K562 (cell line): ENCODE measurements at regions not wholly inside any gene's neighbourhood (a gene's known extent, or its start where the extent isn't known, plus 50 kb on each side); places are given as distances from the start of the nearest gene placed in this dataset.
"Not testable (repeated sequence)": the region's sequence is repeated elsewhere in the genome, so short reads cannot be mapped to it uniquely, and the experiment has no call there.

Experiments used
- ATAC-seq: fragments of 200-7000 bp; cut with Tn5 transposase; 3 replicates; pipeline ENCODE4 v1.9.1; 2020; ENCODE audit warnings: moderate library complexity
- BruUV-seq: library from RNA; stranded (reverse); fragments of 400-500 nt; replicated peaks from 2 replicates; lab custom pipeline; 2021; lab: Mats Ljungman, UMichigan
- CTCF ChIA-PET: fragments of 300-600 bp; formaldehyde crosslinking; extraction: SDS; loops from one replicate; lab custom pipeline; 2021; ENCODE audit warnings: low intra/inter-chr PET ratio; lab: Yijun Ruan, JAX
- POLR2A ChIA-PET: fragments of 300-600, 350-650 bp; sonication (Branson Sonifier 250); formaldehyde crosslinking; extraction: SDS; loops from one replicate; lab custom pipeline; 2021; ENCODE audit warnings: antibody characterized with exemption, inconsistent platforms; lab: Yijun Ruan, JAX
- DNase-seq, 4 experiments: peaks; one replicate each; pipeline versions ENCODE4 v3.0.0 to v3.0.0-alpha.2; 2011 to 2018; ENCODE audit warnings: low spot score in 3 of 4, mixed read lengths in 3 of 4; ENCODE audit errors: extremely low read depth in 1 of 4
- FAIRE-seq: peaks from 2 replicates; lab custom pipeline; 2011; peaks lifted over from hg19 to GRCh38; lab: Jason Lieb, UNC
- H2AFZ ChIP-seq: 2 replicates; pipeline ENCODE4 v1.6.0; 2011; ENCODE audit warnings: low read depth, low read length, control low read depth, inconsistent platforms
- H3K27ac ChIP-seq: fragments of 200-600 bp; 3 replicates; pipeline ENCODE4 v1.8.0; 2011; ENCODE audit warnings: low read depth, mild to moderate bottlenecking, control low read depth, inconsistent platforms, low read length, moderate library complexity, mixed read lengths; ENCODE audit errors: extremely low read depth
- H3K27me3 ChIP-seq, 2 experiments: fragments of 300-600 bp in 1 of 2; 2 replicates in 1 of 2; 3 replicates in 1 of 2; pipeline versions ENCODE4 v1.6.0 to v1.8.0; 2011; ENCODE audit warnings: inconsistent platforms in 2 of 2, low read length in 2 of 2, mild to moderate bottlenecking in 1 of 2, mixed read lengths in 1 of 2, moderate library complexity in 1 of 2; ENCODE audit not compliant: control insufficient read depth in 2 of 2, insufficient read depth in 2 of 2
- H3K36me3 ChIP-seq: fragments of 300-600 bp; 3 replicates; pipeline ENCODE4 v1.8.0; 2011; ENCODE audit warnings: mild to moderate bottlenecking, low read length, inconsistent platforms; ENCODE audit not compliant: control insufficient read depth, insufficient read depth
- H3K4me1 ChIP-seq, 2 experiments: fragments of 200-600 bp in 1 of 2; replicated peaks in 1 of 2; 2 replicates in 1 of 2; 3 replicates in 1 of 2; pipeline versions ENCODE4 v1.5.1 to v1.8.0; 2011; ENCODE audit warnings: inconsistent platforms in 2 of 2, low read length in 2 of 2, mild to moderate bottlenecking in 1 of 2, mixed read lengths in 1 of 2, moderate library complexity in 1 of 2; ENCODE audit not compliant: control insufficient read depth in 2 of 2, insufficient read depth in 2 of 2
- H3K4me2 ChIP-seq: 2 replicates; pipeline ENCODE4 v1.6.1; 2011; ENCODE audit warnings: low read length, control low read depth, inconsistent platforms, mixed read lengths; ENCODE audit not compliant: insufficient read depth
- H3K4me3 ChIP-seq: fragments of 200-600 bp; sonication (generic), shearing (Covaris generic); 2 replicates; pipeline ENCODE4 v1.5.1; 2016; ENCODE audit warnings: control low read depth, inconsistent platforms
- H3K79me2 ChIP-seq: fragments of 200-600 bp; 3 replicates; pipeline ENCODE4 v1.8.0; 2011; ENCODE audit warnings: low read length, inconsistent platforms; ENCODE audit not compliant: control insufficient read depth, insufficient read depth
- H3K9ac ChIP-seq, 2 experiments: 2 replicates each; pipeline versions ENCODE4 v1.6.0 to v1.6.1; 2011; ENCODE audit warnings: low read depth in 2 of 2, low read length in 2 of 2, control low read depth in 1 of 2, inconsistent platforms in 1 of 2, mild to moderate bottlenecking in 1 of 2, mixed read lengths in 1 of 2; ENCODE audit not compliant: insufficient read depth in 1 of 2
- H3K9me1 ChIP-seq: one replicate; pipeline ENCODE4 v1.6.0; 2011; ENCODE audit warnings: inconsistent platforms, mild to moderate bottlenecking, low read length, moderate library complexity; ENCODE audit not compliant: control insufficient read depth, insufficient read depth
- H3K9me3 ChIP-seq: replicated peaks from 2 replicates; pipeline ENCODE4 v1.5.1; 2011; ENCODE audit warnings: low read depth, low read length, inconsistent platforms; ENCODE audit not compliant: control insufficient read depth, insufficient read depth
- H4K20me1 ChIP-seq: replicated peaks from 2 replicates; pipeline ENCODE4 v1.6.1; 2011; ENCODE audit warnings: low read length, inconsistent platforms, mixed read lengths; ENCODE audit not compliant: control insufficient read depth, insufficient read depth
- ARID1B ChIP-seq: fragments of 450-650 bp; IDR thresholded peaks from 2 replicates; pipeline ENCODE4 v1.6.1; 2016; ENCODE audit warnings: antibody characterized with exemption, mild to moderate bottlenecking, inconsistent platforms
- C11orf30 ChIP-seq: fragments of 450-650 bp; IDR thresholded peaks from 2 replicates; pipeline ENCODE4 v1.6.1; 2016; ENCODE audit warnings: low read depth, mild to moderate bottlenecking
- ELF4 ChIP-seq: fragments of 450-650 bp; formaldehyde crosslinking; IDR thresholded peaks from 2 replicates; pipeline ENCODE4 v1.4.0; 2022; ENCODE audit warnings: missing genetic modification characterization
- FOXA3 ChIP-seq, 2 experiments: fragments of 450-650 bp in 1 of 2; sonication (generic) in 1 of 2; formaldehyde crosslinking; IDR thresholded peaks in 1 of 2; conservative IDR thresholded peaks in 1 of 2; 2 replicates each; pipeline versions ENCODE4 v1.4.0 to v1.8.0; 2020 to 2022; ENCODE audit warnings: mild to moderate bottlenecking in 2 of 2, missing genetic modification reagents in 1 of 2
- FOXK2 ChIP-seq, 2 experiments: fragments of 450-650 bp; IDR thresholded peaks in 1 of 2; conservative IDR thresholded peaks in 1 of 2; 2 replicates each; pipeline ENCODE4 v1.6.1; 2016; ENCODE audit warnings: low read depth in 2 of 2, mild to moderate bottlenecking in 1 of 2
- MAFG ChIP-seq: fragments of 450-650 bp; conservative IDR thresholded peaks from 2 replicates; pipeline ENCODE4 v1.6.1; 2016; ENCODE audit warnings: missing genetic modification characterization, missing compliant biosample characterization
- MEIS2 ChIP-seq: fragments of 450-650 bp; IDR thresholded peaks from 2 replicates; pipeline ENCODE4 v1.6.1; 2014; ENCODE audit warnings: mild to moderate bottlenecking; ENCODE audit not compliant: partially characterized antibody
- NFE2L1 ChIP-seq: fragments of 450-650 bp; IDR thresholded peaks from 2 replicates; pipeline ENCODE4 v1.6.1; 2016; ENCODE audit warnings: missing genetic modification characterization, low read depth, mild to moderate bottlenecking, missing compliant biosample characterization, moderate library complexity, borderline replicate concordance
- PBX2 ChIP-seq, 2 experiments: IDR thresholded peaks in 1 of 2; conservative IDR thresholded peaks in 1 of 2; 2 replicates each; pipeline ENCODE4 v1.6.1; 2016; ENCODE audit warnings: low read depth in 2 of 2, mild to moderate bottlenecking in 1 of 2, missing compliant biosample characterization in 1 of 2, missing genetic modification characterization in 1 of 2, moderate library complexity in 1 of 2
- PKNOX1 ChIP-seq: fragments of 450-650 bp; IDR thresholded peaks from 2 replicates; pipeline ENCODE4 v1.6.1; 2016
- SMARCA4 ChIP-seq: fragments of 450-650 bp; IDR thresholded peaks from 2 replicates; pipeline ENCODE4 v1.6.1; 2016
- ZNF316 ChIP-seq: fragments of 450-650 bp; IDR thresholded peaks from 2 replicates; pipeline ENCODE4 v1.6.1; 2016
- WGBS: fragments of 100-300 bp; shearing (Covaris generic); methylation state at CpG from one replicate; pipeline ENCODE4 v1.1.6; 2016; ENCODE audit warnings: low coverage, mixed read lengths; ENCODE audit not compliant: insufficient coverage; ENCODE audit errors: missing lambda C conversion rate; 5-methylcytosine and 5-hydroxymethylcytosine counted together
- in situ Hi-C: fragments of 300-500 bp; cut with MboI; formaldehyde crosslinking; loops from 4 replicates; pipeline ENCODE4 v1.15.0; 2018; ENCODE audit warnings: inconsistent platforms, mixed read lengths
- intact Hi-C: fragments of 100-400 bp; cut with micrococcal nuclease; formaldehyde crosslinking; loops from 2 replicates; pipeline ENCODE4 v1.14.2; 2022

GRCh38 chr1:221973787-221974186 lies 231.9 kb upstream of the DUSP10 start:
- H2AFZ ChIP-seq; in situ Hi-C loops; H3K27me3 ChIP-seq; CTCF ChIA-PET; H3K9ac ChIP-seq; ATAC-seq; H3K9me3 ChIP-seq; intact Hi-C loops; H3K4me2 ChIP-seq; H3K4me1 ChIP-seq; H4K20me1 ChIP-seq; FAIRE-seq; H3K4me3 ChIP-seq; H3K9me1 ChIP-seq; DNase-seq; H3K79me2 ChIP-seq; H3K27ac ChIP-seq; BruUV-seq; H3K36me3 ChIP-seq; TF ChIP-seq PBX2 (CRISPR knock-in tag; IDR thresholded peaks at IDR 0.05; ENCODE audit: low read depth): not testable (repeated sequence)
- POLR2A ChIA-PET: interaction anchor here (0.7 kb wide), 1 partner anchor 10 kb away, joined by 3 read pairs; no protein-coding TSS in a partner anchor
- 0% methylated on average over 2 of the region's 3 CpGs for WGBS
- peak; percentile 87 for TF ChIP-seq MAFG (tag)
- peak; percentile 52; the same call in 1 of the 2 replicates for TF ChIP-seq NFE2L1
- peak; percentile 65 for TF ChIP-seq C11orf30
- peak; percentile 89 for TF ChIP-seq ZNF316
- TF ChIP-seq SMARCA4: 0 out of 2 replicates have a peak, but pooled peaks have one; percentile 35
- TF ChIP-seq ELF4 (CRISPR knock-in tag): 0 out of 2 replicates have a peak, but pooled peaks have one; percentile 33
- TF ChIP-seq MEIS2: peak; percentile 36
- peak; percentile 67 to 80; a peak in 3 of 4 replicates for TF ChIP-seq FOXK2 (conservative IDR thresholded peaks at IDR 0.05 in 1 of 2, IDR thresholded peaks at IDR 0.05 in 1 of 2; ENCODE audit: low read depth in 2 of 2)
- TF ChIP-seq ARID1B: peak; percentile 55
- peak in 1 of 2 experiments; percentile 63; a peak in 2 of 4 replicates for TF ChIP-seq FOXA3 (CRISPR knock-in tag; conservative IDR thresholded peaks at IDR 0.05 in 1 of 2, IDR thresholded peaks at IDR 0.05 in 1 of 2)
- peak; percentile 52 for TF ChIP-seq PKNOX1
- peak; percentile 54 for TF ChIP-seq PBX2 (tag; conservative IDR thresholded peaks at IDR 0.05; ENCODE audit: low read depth)
